Lower leg skin (tissue), 3 donors: ENCODE measurements at regions not wholly inside any gene's neighbourhood (a gene's known extent, or its start where the extent isn't known, plus 50 kb on each side); places are given as distances from the start of the nearest gene placed in this dataset.

Source experiments
- POLR2A ChIP-seq, 2 donors: fragments of 450-650 bp; IDR thresholded peaks; one replicate each; pipeline ENCODE4 v1.6.1; 2016 to 2017; ENCODE audit warnings: antibody characterized with exemption in 2 of 2, mild to moderate bottlenecking in 1 of 2, moderate library complexity in 1 of 2
- TF ChIP-seq, protein P1 (sequence below), 3 donors: fragments of 450-650 bp; IDR thresholded peaks; one replicate each; pipeline ENCODE4 v1.5.1; 2016; ENCODE audit warnings: antibody characterized with exemption in 3 of 3, mild to moderate bottlenecking in 3 of 3, moderate library complexity in 2 of 3

DNA sequence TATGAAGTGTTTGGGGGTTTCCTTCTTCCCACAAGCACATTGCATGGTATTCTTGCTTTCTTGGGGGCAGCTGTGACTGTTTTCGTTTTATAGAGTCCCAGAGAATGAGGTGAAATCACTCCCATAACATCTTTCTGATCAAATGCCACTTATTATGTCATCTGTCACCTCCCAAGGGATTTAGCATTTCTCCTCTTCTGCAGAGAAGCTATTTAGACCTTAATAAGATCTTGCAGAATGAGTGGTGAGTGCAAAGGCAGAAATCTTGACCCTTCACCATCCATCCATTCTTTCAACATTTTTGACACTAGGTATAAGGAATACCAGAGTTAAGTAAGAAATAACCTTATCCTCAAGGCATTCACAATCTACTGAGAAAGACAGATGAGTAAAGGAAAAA is 318.6 kb upstream of the POU3F1 start:
- TF ChIP-seq, protein P1, sequence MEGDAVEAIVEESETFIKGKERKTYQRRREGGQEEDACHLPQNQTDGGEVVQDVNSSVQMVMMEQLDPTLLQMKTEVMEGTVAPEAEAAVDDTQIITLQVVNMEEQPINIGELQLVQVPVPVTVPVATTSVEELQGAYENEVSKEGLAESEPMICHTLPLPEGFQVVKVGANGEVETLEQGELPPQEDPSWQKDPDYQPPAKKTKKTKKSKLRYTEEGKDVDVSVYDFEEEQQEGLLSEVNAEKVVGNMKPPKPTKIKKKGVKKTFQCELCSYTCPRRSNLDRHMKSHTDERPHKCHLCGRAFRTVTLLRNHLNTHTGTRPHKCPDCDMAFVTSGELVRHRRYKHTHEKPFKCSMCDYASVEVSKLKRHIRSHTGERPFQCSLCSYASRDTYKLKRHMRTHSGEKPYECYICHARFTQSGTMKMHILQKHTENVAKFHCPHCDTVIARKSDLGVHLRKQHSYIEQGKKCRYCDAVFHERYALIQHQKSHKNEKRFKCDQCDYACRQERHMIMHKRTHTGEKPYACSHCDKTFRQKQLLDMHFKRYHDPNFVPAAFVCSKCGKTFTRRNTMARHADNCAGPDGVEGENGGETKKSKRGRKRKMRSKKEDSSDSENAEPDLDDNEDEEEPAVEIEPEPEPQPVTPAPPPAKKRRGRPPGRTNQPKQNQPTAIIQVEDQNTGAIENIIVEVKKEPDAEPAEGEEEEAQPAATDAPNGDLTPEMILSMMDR (IDR thresholded peaks at IDR 0.05): no peak
- TF ChIP-seq POLR2A (IDR thresholded peaks at IDR 0.05): no peak
